Gastroesophageal sphincter (tissue), 3 donors: ENCODE measurements at regions not wholly inside any gene's neighbourhood (a gene's known extent, or its start where the extent isn't known, plus 50 kb on each side); places are given as distances from the start of the nearest gene placed in this dataset.

ENCODE experiments used
- POLR2A ChIP-seq, 2 donors: fragments of 450-650 bp; IDR thresholded peaks; one replicate each; pipeline ENCODE4 v1.6.1; 2017; ENCODE audit warnings: antibody characterized with exemption in 2 of 2, mild to moderate bottlenecking in 2 of 2, moderate library complexity in 1 of 2
- POLR2AphosphoS5 ChIP-seq: sonication (generic); formaldehyde crosslinking; IDR thresholded peaks from one replicate; pipeline ENCODE4 v1.6.1; 2017; ENCODE audit warnings: antibody characterized with exemption
- TF ChIP-seq, protein P1 (sequence below), 4 experiments: fragments of 200-600 bp in 2 of 4; fragments of 450-650 bp in 2 of 4; sonication (generic) in 1 of 4; IDR thresholded peaks; one replicate each; pipeline ENCODE4 v1.5.1; 2017 to 2019; ENCODE audit warnings: antibody characterized with exemption in 4 of 4, mild to moderate bottlenecking in 2 of 4, moderate library complexity in 2 of 4

DNA sequence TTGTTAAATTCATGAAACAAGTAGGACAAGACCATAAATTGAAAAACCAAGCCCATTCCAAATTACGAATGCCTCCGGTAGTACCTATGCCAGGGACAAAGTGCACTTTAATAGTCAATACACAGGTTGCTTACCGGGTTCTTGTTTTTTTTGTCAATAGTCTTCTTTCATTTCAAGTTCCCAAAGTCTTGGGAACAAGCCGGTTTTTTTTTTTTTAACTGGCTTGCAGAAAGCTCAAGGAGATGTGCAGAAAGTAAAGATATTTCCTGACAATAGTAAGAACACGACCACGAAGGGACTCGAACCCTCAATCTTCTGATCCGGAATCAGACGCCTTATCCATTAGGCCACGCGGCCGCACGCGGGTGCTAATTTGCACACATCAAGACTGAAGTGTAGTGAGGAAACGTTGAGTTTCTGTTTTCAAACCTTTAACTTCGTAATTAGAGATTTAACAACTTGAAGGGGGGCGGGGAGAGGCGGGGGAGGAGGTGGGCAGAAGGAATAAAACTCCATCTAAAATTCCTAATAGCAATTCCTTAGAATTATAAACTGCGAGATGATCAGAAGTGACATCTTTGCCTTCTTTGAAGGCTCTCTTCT is 181.0 kb downstream of the TRIM27 start:
- TF ChIP-seq, protein P1, sequence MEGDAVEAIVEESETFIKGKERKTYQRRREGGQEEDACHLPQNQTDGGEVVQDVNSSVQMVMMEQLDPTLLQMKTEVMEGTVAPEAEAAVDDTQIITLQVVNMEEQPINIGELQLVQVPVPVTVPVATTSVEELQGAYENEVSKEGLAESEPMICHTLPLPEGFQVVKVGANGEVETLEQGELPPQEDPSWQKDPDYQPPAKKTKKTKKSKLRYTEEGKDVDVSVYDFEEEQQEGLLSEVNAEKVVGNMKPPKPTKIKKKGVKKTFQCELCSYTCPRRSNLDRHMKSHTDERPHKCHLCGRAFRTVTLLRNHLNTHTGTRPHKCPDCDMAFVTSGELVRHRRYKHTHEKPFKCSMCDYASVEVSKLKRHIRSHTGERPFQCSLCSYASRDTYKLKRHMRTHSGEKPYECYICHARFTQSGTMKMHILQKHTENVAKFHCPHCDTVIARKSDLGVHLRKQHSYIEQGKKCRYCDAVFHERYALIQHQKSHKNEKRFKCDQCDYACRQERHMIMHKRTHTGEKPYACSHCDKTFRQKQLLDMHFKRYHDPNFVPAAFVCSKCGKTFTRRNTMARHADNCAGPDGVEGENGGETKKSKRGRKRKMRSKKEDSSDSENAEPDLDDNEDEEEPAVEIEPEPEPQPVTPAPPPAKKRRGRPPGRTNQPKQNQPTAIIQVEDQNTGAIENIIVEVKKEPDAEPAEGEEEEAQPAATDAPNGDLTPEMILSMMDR (IDR thresholded peaks at IDR 0.05) = no peak
- TF ChIP-seq POLR2A (IDR thresholded peaks at IDR 0.05) (no peak), POLR2AphosphoS5 (no peak)
